ENCODE measurements at regions not wholly inside any gene's neighbourhood (a gene's known extent, or its start where the extent isn't known, plus 50 kb on each side); places are given as distances from the start of the nearest gene placed in this dataset.

DNA sequence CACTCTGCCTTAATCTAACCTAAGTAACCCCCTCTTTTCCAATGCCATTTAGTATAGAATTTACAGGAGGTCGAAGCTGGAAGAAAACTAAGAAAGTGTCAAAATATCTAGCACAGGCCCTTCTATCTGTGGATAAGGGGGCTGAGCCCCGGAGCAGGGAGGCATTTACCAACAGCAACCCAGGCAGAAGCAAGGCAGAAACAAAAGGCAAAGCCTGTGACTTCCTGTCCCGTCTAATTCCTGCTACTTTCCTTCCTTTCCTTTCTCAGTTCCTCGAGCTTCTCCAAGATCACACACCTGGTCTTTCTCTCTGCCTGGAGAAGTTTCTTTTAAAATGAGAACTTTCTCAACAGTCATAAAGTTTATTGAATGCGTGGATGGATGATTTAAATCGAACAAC is 146.0 kb downstream of the FOXA2 start:
- no peaks in the 10 kb centered on the region for H3K27me3 ChIP-seq
- TF ChIP-seq POLR2A (IDR thresholded peaks at IDR 0.05) = no peak
- TF ChIP-seq, protein P1, sequence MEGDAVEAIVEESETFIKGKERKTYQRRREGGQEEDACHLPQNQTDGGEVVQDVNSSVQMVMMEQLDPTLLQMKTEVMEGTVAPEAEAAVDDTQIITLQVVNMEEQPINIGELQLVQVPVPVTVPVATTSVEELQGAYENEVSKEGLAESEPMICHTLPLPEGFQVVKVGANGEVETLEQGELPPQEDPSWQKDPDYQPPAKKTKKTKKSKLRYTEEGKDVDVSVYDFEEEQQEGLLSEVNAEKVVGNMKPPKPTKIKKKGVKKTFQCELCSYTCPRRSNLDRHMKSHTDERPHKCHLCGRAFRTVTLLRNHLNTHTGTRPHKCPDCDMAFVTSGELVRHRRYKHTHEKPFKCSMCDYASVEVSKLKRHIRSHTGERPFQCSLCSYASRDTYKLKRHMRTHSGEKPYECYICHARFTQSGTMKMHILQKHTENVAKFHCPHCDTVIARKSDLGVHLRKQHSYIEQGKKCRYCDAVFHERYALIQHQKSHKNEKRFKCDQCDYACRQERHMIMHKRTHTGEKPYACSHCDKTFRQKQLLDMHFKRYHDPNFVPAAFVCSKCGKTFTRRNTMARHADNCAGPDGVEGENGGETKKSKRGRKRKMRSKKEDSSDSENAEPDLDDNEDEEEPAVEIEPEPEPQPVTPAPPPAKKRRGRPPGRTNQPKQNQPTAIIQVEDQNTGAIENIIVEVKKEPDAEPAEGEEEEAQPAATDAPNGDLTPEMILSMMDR (IDR thresholded peaks at IDR 0.05) = no peak
- 73% methylated on average over 6 of the region's 6 CpGs for WGBS, 2 donors
- DNase-seq = no peak
- no peaks in the 10 kb centered on the region for H3K9me3 ChIP-seq
- H3K27ac ChIP-seq = no peak overlapping the region
- no peaks in the 10 kb centered on the region for H3K36me3 ChIP-seq
- intact Hi-C loops (cut with DNase I) = no loop called here
- no peaks in the 10 kb centered on the region for H3K4me1 ChIP-seq
- no peak overlapping the region for H3K4me3 ChIP-seq (replicated peaks in 1 of 3)

DNA sequence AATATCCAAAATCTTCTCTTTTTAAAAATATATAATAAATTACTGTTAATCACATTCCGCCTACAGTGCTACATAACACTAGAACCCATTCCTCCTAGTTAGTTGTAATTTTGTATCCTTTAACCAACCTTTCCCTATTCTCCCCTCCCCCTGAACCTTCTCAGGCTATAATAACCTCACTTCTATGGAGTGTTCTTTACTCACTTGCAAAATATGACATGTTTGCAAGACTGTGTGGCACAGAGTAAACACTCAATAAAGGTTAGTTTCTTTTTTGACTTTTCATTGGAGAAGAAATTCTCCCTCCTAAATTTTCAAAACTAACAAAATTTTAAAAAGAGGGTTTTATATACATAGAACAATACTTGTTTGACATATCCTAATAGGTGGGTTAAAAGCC is 147.0 kb downstream of the FOXA2 start:
- no peaks in the 10 kb centered on the region for H3K4me1 ChIP-seq
- no peaks in the 10 kb centered on the region for H3K36me3 ChIP-seq
- intact Hi-C loops (cut with DNase I) = no loop called here
- no peaks in the 10 kb centered on the region for H3K27me3 ChIP-seq
- DNase-seq = no peak
- TF ChIP-seq POLR2A (IDR thresholded peaks at IDR 0.05) = no peak
- TF ChIP-seq, protein P1 (IDR thresholded peaks at IDR 0.05) = no peak
- WGBS, 2 donors = 96 to 97% methylated on average over 1 of the region's 1 CpG
- H3K9me3 ChIP-seq = no peaks in the 10 kb centered on the region
- no peak overlapping the region for H3K27ac ChIP-seq
- no peak overlapping the region for H3K4me3 ChIP-seq (replicated peaks in 1 of 3)

DNA sequence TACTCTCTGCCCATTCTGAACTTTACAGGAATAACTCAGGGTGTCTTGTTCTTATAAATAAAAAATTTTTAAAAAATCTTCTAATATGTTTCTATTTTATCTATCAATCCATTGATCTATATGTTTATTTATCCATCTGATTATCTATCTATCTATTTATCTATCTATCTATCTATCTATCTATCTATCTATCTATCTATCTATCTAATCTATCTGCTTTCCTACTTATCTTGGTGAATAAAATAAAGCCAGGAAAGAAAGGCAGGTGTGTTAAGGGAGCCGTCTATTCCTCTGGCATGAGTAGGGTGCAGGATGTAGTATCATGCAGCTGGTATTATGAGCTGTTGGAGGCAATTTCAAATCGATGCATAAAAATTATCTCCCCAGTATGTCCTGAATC is 153.0 kb downstream of the FOXA2 start:
- WGBS, 2 donors = 88 to 96% methylated on average over 2 of the region's 2 CpGs
- Histone ChIP-seq H3K36me3 (no peaks in the 10 kb centered on the region), H3K4me3 (replicated peaks in 1 of 3) (no peak overlapping the region), H3K27ac (no peak overlapping the region), H3K4me1 (peaks cover 6 to 15% of the 10 kb centered on the region in 2 donors), H3K27me3 (no peaks in the 10 kb centered on the region), H3K9me3 (no peaks in the 10 kb centered on the region)
- no peak for TF ChIP-seq POLR2A (IDR thresholded peaks at IDR 0.05)
- TF ChIP-seq, protein P1 (IDR thresholded peaks at IDR 0.05) = no peak
- intact Hi-C loops (cut with DNase I) = no loop called here
- no peak for DNase-seq

DNA sequence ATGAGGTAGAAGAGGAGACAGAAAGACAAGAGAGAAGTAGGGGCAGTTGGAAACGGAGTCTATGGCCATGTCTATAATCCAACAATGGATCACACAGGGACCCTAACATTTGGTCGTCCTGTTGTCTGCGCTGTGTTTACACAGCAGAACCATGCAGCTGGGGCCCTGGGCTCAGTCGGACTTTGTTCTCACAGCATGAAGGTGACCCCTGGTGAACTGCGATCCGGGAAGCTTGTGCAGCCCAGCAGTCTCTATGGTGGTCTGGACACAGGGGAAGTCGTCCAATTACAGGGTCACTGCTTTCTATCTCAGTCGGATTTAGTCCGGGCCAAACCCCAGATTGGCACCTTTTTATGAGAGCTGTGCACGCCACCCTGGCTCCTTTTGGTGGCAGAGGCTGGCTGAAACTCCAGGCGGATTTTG is 153.6 kb downstream of the FOXA2 start:
- WGBS, 2 donors = 59 to 81% methylated on average over 11 of the region's 11 CpGs

DNA sequence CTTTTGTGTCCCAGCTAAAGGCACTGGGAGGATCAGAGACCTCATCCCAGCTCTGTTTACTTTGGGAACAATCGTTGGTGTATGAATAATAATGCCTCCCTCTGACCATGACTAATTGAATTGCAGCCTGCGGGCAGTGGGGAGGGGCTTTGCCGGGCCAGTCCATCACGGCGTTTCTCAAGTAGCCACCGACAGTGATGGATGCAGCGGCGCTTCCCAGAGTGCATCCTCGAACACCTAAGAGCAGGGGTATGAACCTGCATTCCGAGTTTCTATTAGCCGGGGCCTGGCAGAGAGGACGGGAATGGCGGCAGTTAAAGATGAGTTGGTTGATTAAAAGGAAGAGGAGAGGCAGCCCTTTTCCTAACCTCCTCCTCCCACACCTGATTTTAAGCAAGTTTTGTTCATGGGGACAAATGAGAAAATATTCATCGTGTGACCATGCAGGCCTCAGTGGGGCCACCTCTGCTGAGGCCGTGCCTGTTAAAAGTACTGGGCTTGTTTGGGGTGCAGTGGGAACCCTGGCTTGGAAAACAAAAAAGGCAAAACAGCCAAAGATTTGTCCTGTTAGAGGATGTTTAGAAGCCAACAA is 154.1 kb downstream of the FOXA2 start:
- 61 to 66% methylated on average over 15 of the region's 15 CpGs for WGBS, 2 donors
- TF ChIP-seq, protein P1 (IDR thresholded peaks at IDR 0.05) = no peak
- no peak for TF ChIP-seq POLR2A (IDR thresholded peaks at IDR 0.05)
- intact Hi-C loops (cut with DNase I) = no loop called here

More for the DNA sequence above, 153.6 kb downstream of the FOXA2 start:
- Histone ChIP-seq H3K9me3 (no peaks in the 10 kb centered on the region), H3K27me3 (no peaks in the 10 kb centered on the region), H3K27ac (no peak overlapping the region), H3K4me1 (peaks cover 6 to 15% of the 10 kb centered on the region in 2 donors), H3K36me3 (no peaks in the 10 kb centered on the region), H3K4me3 (replicated peaks in 1 of 3) (no peak overlapping the region)
- DNase-seq = no peak
- TF ChIP-seq, protein P1 (IDR thresholded peaks at IDR 0.05) = no peak
- no peak for TF ChIP-seq POLR2A (IDR thresholded peaks at IDR 0.05)
- intact Hi-C loops (cut with DNase I) = no loop called here

More for the DNA sequence above, 154.1 kb downstream of the FOXA2 start:
- Histone ChIP-seq H3K27me3 (no peaks in the 10 kb centered on the region), H3K36me3 (no peaks in the 10 kb centered on the region), H3K4me1 (peaks cover 6 to 15% of the 10 kb centered on the region in 2 donors), H3K4me3 (replicated peaks in 1 of 3) (no peak overlapping the region), H3K9me3 (no peaks in the 10 kb centered on the region), H3K27ac (no peak overlapping the region)
- DNase-seq = no peak

Measured in thyroid gland (tissue), 4 donors.